Activated T-helper 2 cell treated with anti-CD3 and anti-CD28 coated beads, Interferon-gamma antibody, Interleukin-2, Interleukin-4, amounts not matched to agents 10 μg/mL and 5 μg/mL and 100 μg/mL, durations not matched to agents 14 hours and 24 hours and 36 hours (primary cell): ENCODE measurements at regions not wholly inside any gene's neighbourhood (a gene's known extent, or its start where the extent isn't known, plus 50 kb on each side); places are given as distances from the start of the nearest gene placed in this dataset.

ENCODE experiments used
- DNase-seq: peaks from one replicate; pipeline ENCODE4 v3.0.0; 2021; ENCODE audit warnings: low spot score
- H3K27ac Mint-ChIP-seq: one replicate; pipeline ENCODE4 v1.8.0; 2021; ENCODE audit warnings: mixed read lengths
- H3K27me3 Mint-ChIP-seq: one replicate; pipeline ENCODE4 v1.8.0; 2021; ENCODE audit warnings: low read depth, mixed read lengths
- H3K36me3 Mint-ChIP-seq: one replicate; pipeline ENCODE4 v1.8.0; 2021; ENCODE audit warnings: low read depth, mixed read lengths
- H3K4me1 Mint-ChIP-seq: one replicate; pipeline ENCODE4 v1.8.0; 2021; ENCODE audit warnings: low read depth, mixed read lengths
- H3K4me3 Mint-ChIP-seq: one replicate; pipeline ENCODE4 v1.8.0; 2021; ENCODE audit warnings: low read depth, mild to moderate bottlenecking, moderate library complexity, mixed read lengths
- H3K9me3 Mint-ChIP-seq: one replicate; pipeline ENCODE4 v1.8.0; 2021; ENCODE audit warnings: mixed read lengths
- intact Hi-C: fragments of 100-400 bp; cut with micrococcal nuclease; formaldehyde crosslinking; loops from one replicate; pipeline ENCODE4 v1.15.1; 2023

GRCh38 chr16:73873643-73874042, 423.0 kb upstream of the PSMD7 start:
- Mint-ChIP-seq H3K9me3 (no peaks in the 10 kb centered on the region), H3K27ac (no peak overlapping the region), H3K36me3 (no peaks in the 10 kb centered on the region), H3K27me3 (no peaks in the 10 kb centered on the region), H3K4me3 (no peak overlapping the region), H3K4me1 (no peaks in the 10 kb centered on the region)
- no peak for DNase-seq
- intact Hi-C loops: no loop called here

DNA sequence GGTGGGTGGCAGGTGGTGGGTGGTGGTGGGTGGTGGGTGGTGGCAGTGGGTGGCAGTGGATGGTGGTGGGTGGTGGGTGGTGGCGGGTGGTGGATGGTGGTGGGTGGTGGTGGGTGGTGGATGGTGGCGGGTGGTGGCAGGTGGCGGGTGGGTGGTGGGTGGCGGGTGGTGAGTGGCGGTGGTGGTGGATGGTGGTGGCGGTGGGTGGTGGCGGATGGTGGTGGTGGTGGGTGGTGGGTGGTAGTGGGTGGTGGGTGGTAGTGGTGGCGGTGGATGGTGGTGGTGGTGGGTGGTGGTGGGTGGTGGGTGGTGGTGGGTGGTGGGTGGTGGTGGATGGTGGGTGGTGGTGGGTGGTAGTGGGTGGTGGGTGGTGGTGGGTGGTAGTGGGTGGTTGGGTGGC, 423.8 kb upstream of the PSMD7 start:
- Mint-ChIP-seq H3K4me1 (no peaks in the 10 kb centered on the region), H3K9me3 (no peaks in the 10 kb centered on the region)
- DNase-seq: no peak

GRCh38 chr16:73871088-73871733, 425.4 kb upstream of the PSMD7 start:
- no peak for DNase-seq
- Mint-ChIP-seq H3K4me3 (no peak overlapping the region), H3K27ac (no peak overlapping the region), H3K36me3 (no peaks in the 10 kb centered on the region), H3K27me3 (no peaks in the 10 kb centered on the region), H3K4me1 (no peaks in the 10 kb centered on the region), H3K9me3 (no peaks in the 10 kb centered on the region)
- intact Hi-C loops: no loop called here

More for the DNA sequence above, 423.8 kb upstream of the PSMD7 start:
- H3K27ac Mint-ChIP-seq: no peak overlapping the region
- H3K27me3 Mint-ChIP-seq: no peaks in the 10 kb centered on the region
- no peak overlapping the region for H3K4me3 Mint-ChIP-seq
- H3K36me3 Mint-ChIP-seq: no peaks in the 10 kb centered on the region
- intact Hi-C loops: no loop called here

- Mint-ChIP-seq H3K4me3 (no peak overlapping the region), H3K27me3 (no peaks in the 10 kb centered on the region), H3K36me3 (no peaks in the 10 kb centered on the region), H3K9me3 (no peaks in the 10 kb centered on the region), H3K27ac (no peak overlapping the region), H3K4me1 (no peaks in the 10 kb centered on the region)
- DNase-seq: no peak
- intact Hi-C loops: no loop called here
Measured at GRCh38 chr16:73869126-73869525, 427.5 kb upstream of the PSMD7 start.

DNA sequence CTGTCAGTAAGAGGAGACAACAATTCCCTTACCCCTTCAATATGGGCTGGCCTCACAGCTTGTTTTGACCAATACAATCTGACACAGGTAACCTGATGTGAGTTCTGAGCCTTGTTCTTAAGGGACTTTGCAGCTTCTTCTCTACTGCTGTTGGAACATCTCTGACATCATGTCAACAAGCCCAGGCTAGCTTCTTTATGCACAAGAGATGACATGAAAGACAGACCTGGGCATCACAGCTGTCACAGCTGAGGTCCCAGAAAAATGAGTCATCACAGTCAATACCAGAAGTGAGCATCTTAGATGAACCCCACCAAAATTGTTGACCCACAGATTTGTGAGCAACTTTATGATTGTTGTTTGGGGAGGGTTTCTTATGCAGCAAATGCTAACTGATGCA, 431.7 kb upstream of the PSMD7 start:
- Mint-ChIP-seq H3K36me3 (no peaks in the 10 kb centered on the region), H3K27ac (no peak overlapping the region), H3K4me3 (no peak overlapping the region), H3K9me3 (no peaks in the 10 kb centered on the region), H3K27me3 (no peaks in the 10 kb centered on the region), H3K4me1 (no peaks in the 10 kb centered on the region)
- intact Hi-C loops: no loop called here
- no peak for DNase-seq

GRCh38 chr16:73858326-73858725, 438.3 kb upstream of the PSMD7 start:
- Mint-ChIP-seq H3K27me3 (no peaks in the 10 kb centered on the region), H3K9me3 (no peaks in the 10 kb centered on the region), H3K27ac (no peak overlapping the region), H3K4me1 (no peaks in the 10 kb centered on the region), H3K36me3 (no peaks in the 10 kb centered on the region), H3K4me3 (no peak overlapping the region)
- intact Hi-C loops: no loop called here
- DNase-seq: no peak

- Mint-ChIP-seq H3K36me3 (no peaks in the 10 kb centered on the region), H3K9me3 (no peaks in the 10 kb centered on the region)
Measured at GRCh38 chr16:73853968-73854367, 442.6 kb upstream of the PSMD7 start.

GRCh38 chr16:73852561-73852960, 444.1 kb upstream of the PSMD7 start:
- Mint-ChIP-seq H3K27me3 (no peaks in the 10 kb centered on the region), H3K36me3 (no peaks in the 10 kb centered on the region), H3K9me3 (no peaks in the 10 kb centered on the region), H3K27ac (no peak overlapping the region), H3K4me3 (no peak overlapping the region), H3K4me1 (no peaks in the 10 kb centered on the region)
- intact Hi-C loops: no loop called here
- DNase-seq: no peak

More at GRCh38 chr16:73853968-73854367, 442.6 kb upstream of the PSMD7 start:
- Mint-ChIP-seq H3K27ac (no peak overlapping the region), H3K27me3 (no peaks in the 10 kb centered on the region), H3K4me1 (no peaks in the 10 kb centered on the region), H3K4me3 (no peak overlapping the region)
- intact Hi-C loops: no loop called here
- DNase-seq: no peak

DNA sequence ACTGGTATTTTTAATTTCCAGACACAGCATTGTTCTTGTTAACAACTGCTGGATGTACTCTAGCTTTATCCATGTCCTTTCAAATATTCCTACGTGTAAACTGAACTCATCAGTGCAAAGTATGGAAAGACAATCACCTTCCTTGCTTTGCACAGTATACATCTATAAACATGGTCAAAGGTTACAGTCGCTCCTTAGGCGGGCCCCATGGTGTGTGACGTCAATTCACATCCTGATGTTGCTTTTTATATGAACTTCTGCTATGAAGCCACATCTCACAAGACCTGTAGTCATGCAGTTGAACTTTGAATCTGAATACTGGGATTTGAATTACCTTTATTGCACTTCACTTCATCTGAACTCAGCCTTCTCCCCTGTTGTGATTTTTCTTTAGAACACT, 447.6 kb upstream of the PSMD7 start:
- Mint-ChIP-seq H3K27me3 (no peaks in the 10 kb centered on the region), H3K27ac (no peak overlapping the region), H3K4me1 (no peaks in the 10 kb centered on the region), H3K36me3 (no peaks in the 10 kb centered on the region), H3K4me3 (no peak overlapping the region), H3K9me3 (no peaks in the 10 kb centered on the region)
- intact Hi-C loops: no loop called here
- DNase-seq: no peak

GRCh38 chr16:73847090-73847489, 449.5 kb upstream of the PSMD7 start:
- DNase-seq: no peak
- H3K36me3 Mint-ChIP-seq: no peaks in the 10 kb centered on the region
- H3K4me1 Mint-ChIP-seq: no peaks in the 10 kb centered on the region
- intact Hi-C loops: no loop called here
- no peak overlapping the region for H3K27ac Mint-ChIP-seq
- no peaks in the 10 kb centered on the region for H3K9me3 Mint-ChIP-seq
- no peak overlapping the region for H3K4me3 Mint-ChIP-seq
- no peaks in the 10 kb centered on the region for H3K27me3 Mint-ChIP-seq

DNA sequence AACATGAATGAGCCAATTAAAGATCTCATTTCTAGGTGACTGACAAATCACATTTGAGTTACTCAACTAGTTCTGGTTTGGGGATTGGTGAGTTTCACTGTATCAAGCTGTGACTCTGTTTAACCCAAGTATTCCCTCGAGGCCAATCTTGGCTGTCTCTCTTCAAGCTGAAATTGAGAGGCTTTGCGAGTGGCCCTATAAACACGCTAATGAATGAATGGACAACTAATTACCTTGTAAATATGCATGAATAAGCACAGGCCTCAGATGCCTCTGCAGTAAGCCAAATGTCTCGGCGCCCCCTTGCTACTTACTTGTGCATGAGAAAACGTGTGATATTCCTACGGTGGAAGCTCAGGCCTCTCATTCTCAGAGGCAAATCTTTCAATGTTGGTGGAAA, 450.3 kb upstream of the PSMD7 start:
- H3K4me3 Mint-ChIP-seq: no peak overlapping the region
- no peaks in the 10 kb centered on the region for H3K36me3 Mint-ChIP-seq
- no peaks in the 10 kb centered on the region for H3K27me3 Mint-ChIP-seq
- H3K27ac Mint-ChIP-seq: no peak overlapping the region
- intact Hi-C loops: no loop called here
- no peaks in the 10 kb centered on the region for H3K9me3 Mint-ChIP-seq
- H3K4me1 Mint-ChIP-seq: no peaks in the 10 kb centered on the region
- no peak for DNase-seq

DNA sequence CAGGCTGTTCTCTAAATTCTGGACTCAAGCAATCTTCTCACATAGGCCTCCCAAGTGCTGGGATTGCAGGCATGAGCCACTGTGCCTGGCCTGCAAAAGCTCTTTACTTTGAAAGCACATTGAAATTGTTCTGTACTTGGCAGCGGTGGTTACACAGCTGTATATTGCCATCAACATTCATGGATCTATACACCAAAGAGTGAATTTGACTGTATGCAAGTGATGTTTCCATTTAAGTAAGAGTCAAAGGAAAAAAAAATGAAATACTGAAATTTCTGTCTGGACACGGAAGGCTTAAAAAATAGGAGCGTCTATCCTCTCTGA, 450.6 kb upstream of the PSMD7 start:
- no peaks in the 10 kb centered on the region for H3K9me3 Mint-ChIP-seq
- DNase-seq: no peak
- intact Hi-C loops: no loop called here
- no peak overlapping the region for H3K4me3 Mint-ChIP-seq
- H3K4me1 Mint-ChIP-seq: no peaks in the 10 kb centered on the region
- no peak overlapping the region for H3K27ac Mint-ChIP-seq
- no peaks in the 10 kb centered on the region for H3K27me3 Mint-ChIP-seq
- H3K36me3 Mint-ChIP-seq: no peaks in the 10 kb centered on the region

GRCh38 chr16:73845238-73846006, 451.2 kb upstream of the PSMD7 start:
- H3K36me3 Mint-ChIP-seq: no peaks in the 10 kb centered on the region
- no peaks in the 10 kb centered on the region for H3K9me3 Mint-ChIP-seq
- no peaks in the 10 kb centered on the region for H3K4me1 Mint-ChIP-seq
- H3K4me3 Mint-ChIP-seq: no peak overlapping the region
- no peaks in the 10 kb centered on the region for H3K27me3 Mint-ChIP-seq
- no peak overlapping the region for H3K27ac Mint-ChIP-seq
- intact Hi-C loops: no loop called here
- DNase-seq: no peak
